ENCODE measurements at regions not wholly inside any gene's neighbourhood (a gene's known extent, or its start where the extent isn't known, plus 50 kb on each side); places are given as distances from the start of the nearest gene placed in this dataset.

- no peak for TF ChIP-seq POLR2A (IDR thresholded peaks at IDR 0.05)
- TF ChIP-seq CTCF (IDR thresholded peaks at IDR 0.05): no peak
Observed at GRCh38 chr4:68750555-68750954, 65.2 kb upstream of the UGT2B10 start.
